GM23338 (cell line): ENCODE measurements at regions not wholly inside any gene's neighbourhood (a gene's known extent, or its start where the extent isn't known, plus 50 kb on each side); places are given as distances from the start of the nearest gene placed in this dataset.
A peak's percentile ranks its signal among the peaks of the same experiment; 100 is the strongest.

ENCODE experiments used
- ATAC-seq: fragments of 200-7000 bp; cut with Tn5 transposase; 3 replicates; pipeline ENCODE4 v1.9.1; 2020
- DNase-seq: peaks from one replicate; pipeline ENCODE4 v3.0.0-alpha.2; 2015; ENCODE audit warnings: low spot score
- H2AFZ ChIP-seq: fragments of 200-600 bp; sonication (generic); 2 replicates; pipeline ENCODE4 v1.8.0; 2016; ENCODE audit warnings: antibody characterized with exemption, mild to moderate bottlenecking, moderate library complexity
- H3F3A ChIP-seq: fragments of 200-600 bp; sonication (generic); replicated peaks from 2 replicates; pipeline ENCODE4 v1.8.0; 2017; ENCODE audit warnings: antibody characterized with exemption, mixed run types, low read depth
- H3K27ac ChIP-seq: fragments of 200-600 bp; sonication (generic); 2 replicates; pipeline ENCODE4 v1.6.1; 2016; ENCODE audit warnings: low read depth
- H3K27me3 ChIP-seq: fragments of 200-600 bp; sonication (generic); 2 replicates; pipeline ENCODE4 v1.8.0; 2016; ENCODE audit warnings: mild to moderate bottlenecking, mixed run types, moderate library complexity; ENCODE audit not compliant: insufficient read depth
- H3K36me3 ChIP-seq: fragments of 200-600 bp; sonication (generic); 2 replicates; pipeline ENCODE4 v1.8.0; 2016; ENCODE audit warnings: mild to moderate bottlenecking; ENCODE audit not compliant: insufficient read depth
- H3K4me1 ChIP-seq: fragments of 200-600 bp; sonication (generic); 2 replicates; pipeline ENCODE4 v1.8.0; 2016; ENCODE audit warnings: mild to moderate bottlenecking, moderate library complexity; ENCODE audit not compliant: insufficient read depth
- H3K4me2 ChIP-seq: fragments of 200-600 bp; sonication (generic); 2 replicates; pipeline ENCODE4 v1.7.1; 2017; ENCODE audit warnings: mixed run types
- H3K4me3 ChIP-seq: fragments of 200-600 bp; sonication (generic); 2 replicates; pipeline ENCODE4 v1.6.1; 2016; ENCODE audit warnings: mixed run types
- H3K79me2 ChIP-seq: fragments of 200-600 bp; sonication (generic); replicated peaks from 2 replicates; pipeline ENCODE4 v1.8.0; 2017; ENCODE audit warnings: mild to moderate bottlenecking; ENCODE audit not compliant: insufficient read depth
- H3K9me2 ChIP-seq: fragments of 200-600 bp; sonication (generic); 2 replicates; pipeline ENCODE4 v1.8.0; 2017; ENCODE audit not compliant: insufficient read depth
- H4K20me1 ChIP-seq: fragments of 200-600 bp; sonication (generic); replicated peaks from 2 replicates; pipeline ENCODE4 v1.8.0; 2017; ENCODE audit warnings: mild to moderate bottlenecking; ENCODE audit not compliant: insufficient read depth
- H3K27ac Mint-ChIP-seq: 2 replicates; pipeline ENCODE4 v1.8.0; 2020; ENCODE audit warnings: inconsistent platforms, mild to moderate bottlenecking, moderate library complexity, mixed read lengths
- H3K27me3 Mint-ChIP-seq: 3 replicates; pipeline ENCODE4 v1.8.0; 2022; ENCODE audit warnings: low read depth, mild to moderate bottlenecking, moderate library complexity, mixed read lengths, inconsistent platforms; ENCODE audit not compliant: insufficient read depth, poor library complexity
- H3K36me3 Mint-ChIP-seq: 3 replicates; pipeline ENCODE4 v1.8.0; 2021; ENCODE audit warnings: low read depth, mild to moderate bottlenecking, inconsistent platforms, moderate library complexity, mixed read lengths
- H3K4me1 Mint-ChIP-seq: 3 replicates; pipeline ENCODE4 v1.8.0; 2020; ENCODE audit warnings: mild to moderate bottlenecking, inconsistent platforms, mixed read lengths
- H3K4me3 Mint-ChIP-seq: 3 replicates; pipeline ENCODE4 v1.8.0; 2021; ENCODE audit warnings: moderate library complexity, mild to moderate bottlenecking, inconsistent platforms, mixed read lengths
- H3K9me3 Mint-ChIP-seq: 3 replicates; pipeline ENCODE4 v1.8.0; 2020; ENCODE audit warnings: moderate library complexity, mild to moderate bottlenecking, inconsistent platforms, mixed read lengths
- CREB1 ChIP-seq: fragments of 250-450 bp; sonication (Bioruptor Pico); IDR thresholded peaks from 2 replicates; pipeline ENCODE4 v1.5.0; 2020; ENCODE audit warnings: low read depth, mild to moderate bottlenecking, moderate library complexity
- EZH2 ChIP-seq: fragments of 200-600 bp; sonication (generic); IDR thresholded peaks from one replicate; pipeline ENCODE4 v1.8.0; 2017; ENCODE audit warnings: antibody characterized with exemption, mild to moderate bottlenecking, low read depth; ENCODE audit not compliant: unreplicated experiment
- EZH2phosphoT487 ChIP-seq: fragments of 200-600 bp; sonication (generic); IDR thresholded peaks from one replicate; pipeline ENCODE4 v1.8.1; 2018; ENCODE audit warnings: antibody characterized with exemption; ENCODE audit not compliant: unreplicated experiment
- JUNB ChIP-seq: IDR thresholded peaks from one replicate; pipeline ENCODE4 v1.6.1; 2016; ENCODE audit warnings: antibody characterized with exemption; ENCODE audit not compliant: unreplicated experiment
- NANOG ChIP-seq: IDR thresholded peaks from 2 replicates; pipeline ENCODE4 v1.6.1; 2016; ENCODE audit warnings: antibody characterized with exemption, borderline replicate concordance
- POLR2AphosphoS5 ChIP-seq: IDR thresholded peaks from 2 replicates; pipeline ENCODE4 v1.6.1; 2016; ENCODE audit warnings: antibody characterized with exemption, low read depth
- STAT1 ChIP-seq: IDR thresholded peaks from one replicate; pipeline ENCODE4 v1.6.1; 2016; ENCODE audit warnings: antibody characterized with exemption; ENCODE audit not compliant: unreplicated experiment
- ZNF114 ChIP-seq: fragments of 250-450 bp; sonication (Bioruptor Pico); IDR thresholded peaks from 2 replicates; pipeline ENCODE4 v1.5.0; 2020; ENCODE audit warnings: mild to moderate bottlenecking, moderate library complexity
- ZNF331 ChIP-seq: fragments of 250-450 bp; sonication (Bioruptor Pico); IDR thresholded peaks from 2 replicates; pipeline ENCODE4 v1.5.0; 2020; ENCODE audit warnings: low read depth, mild to moderate bottlenecking, moderate library complexity
- TF ChIP-seq, protein P1 (sequence below): IDR thresholded peaks from 2 replicates; pipeline ENCODE4 v1.6.1; 2016; ENCODE audit warnings: antibody characterized with exemption
- TF ChIP-seq, protein P2 (sequence below): IDR thresholded peaks from one replicate; pipeline ENCODE4 v1.6.1; 2018; ENCODE audit warnings: antibody characterized with exemption; ENCODE audit not compliant: unreplicated experiment
- TF ChIP-seq, protein P3 (sequence below), 2 experiments: fragments of 200-600 bp in 1 of 2; sonication (generic) in 1 of 2; conservative IDR thresholded peaks; 2 replicates each; pipeline versions ENCODE4 v1.5.1 to v1.6.1; 2016 to 2017; ENCODE audit warnings: antibody characterized with exemption in 2 of 2, low read depth in 2 of 2, mild to moderate bottlenecking in 2 of 2, moderate library complexity in 1 of 2

DNA sequence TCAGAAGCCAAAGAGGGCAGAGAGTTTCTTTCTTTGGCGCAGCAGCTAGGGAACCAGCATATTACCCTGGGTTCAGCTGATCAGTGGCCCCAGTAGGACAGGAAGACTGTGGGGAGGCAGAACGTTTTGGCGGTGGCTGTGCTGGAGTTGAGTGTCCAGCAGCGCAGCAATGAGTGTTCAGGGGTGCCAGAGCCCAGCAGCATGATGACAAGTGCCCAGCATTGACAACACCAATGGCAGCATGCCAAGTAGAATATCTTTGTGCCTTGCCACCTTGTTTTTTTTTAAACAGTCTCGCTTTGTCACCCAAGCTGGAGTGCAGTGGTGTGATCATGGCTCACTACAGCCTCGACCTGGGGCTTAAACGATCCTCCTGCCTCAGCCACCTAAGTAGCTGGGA is 106.7 kb upstream of the CDC42BPA start (continued):
- TF ChIP-seq, protein P1, sequence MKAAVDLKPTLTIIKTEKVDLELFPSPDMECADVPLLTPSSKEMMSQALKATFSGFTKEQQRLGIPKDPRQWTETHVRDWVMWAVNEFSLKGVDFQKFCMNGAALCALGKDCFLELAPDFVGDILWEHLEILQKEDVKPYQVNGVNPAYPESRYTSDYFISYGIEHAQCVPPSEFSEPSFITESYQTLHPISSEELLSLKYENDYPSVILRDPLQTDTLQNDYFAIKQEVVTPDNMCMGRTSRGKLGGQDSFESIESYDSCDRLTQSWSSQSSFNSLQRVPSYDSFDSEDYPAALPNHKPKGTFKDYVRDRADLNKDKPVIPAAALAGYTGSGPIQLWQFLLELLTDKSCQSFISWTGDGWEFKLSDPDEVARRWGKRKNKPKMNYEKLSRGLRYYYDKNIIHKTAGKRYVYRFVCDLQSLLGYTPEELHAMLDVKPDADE: no peak
- TF ChIP-seq, protein P2, sequence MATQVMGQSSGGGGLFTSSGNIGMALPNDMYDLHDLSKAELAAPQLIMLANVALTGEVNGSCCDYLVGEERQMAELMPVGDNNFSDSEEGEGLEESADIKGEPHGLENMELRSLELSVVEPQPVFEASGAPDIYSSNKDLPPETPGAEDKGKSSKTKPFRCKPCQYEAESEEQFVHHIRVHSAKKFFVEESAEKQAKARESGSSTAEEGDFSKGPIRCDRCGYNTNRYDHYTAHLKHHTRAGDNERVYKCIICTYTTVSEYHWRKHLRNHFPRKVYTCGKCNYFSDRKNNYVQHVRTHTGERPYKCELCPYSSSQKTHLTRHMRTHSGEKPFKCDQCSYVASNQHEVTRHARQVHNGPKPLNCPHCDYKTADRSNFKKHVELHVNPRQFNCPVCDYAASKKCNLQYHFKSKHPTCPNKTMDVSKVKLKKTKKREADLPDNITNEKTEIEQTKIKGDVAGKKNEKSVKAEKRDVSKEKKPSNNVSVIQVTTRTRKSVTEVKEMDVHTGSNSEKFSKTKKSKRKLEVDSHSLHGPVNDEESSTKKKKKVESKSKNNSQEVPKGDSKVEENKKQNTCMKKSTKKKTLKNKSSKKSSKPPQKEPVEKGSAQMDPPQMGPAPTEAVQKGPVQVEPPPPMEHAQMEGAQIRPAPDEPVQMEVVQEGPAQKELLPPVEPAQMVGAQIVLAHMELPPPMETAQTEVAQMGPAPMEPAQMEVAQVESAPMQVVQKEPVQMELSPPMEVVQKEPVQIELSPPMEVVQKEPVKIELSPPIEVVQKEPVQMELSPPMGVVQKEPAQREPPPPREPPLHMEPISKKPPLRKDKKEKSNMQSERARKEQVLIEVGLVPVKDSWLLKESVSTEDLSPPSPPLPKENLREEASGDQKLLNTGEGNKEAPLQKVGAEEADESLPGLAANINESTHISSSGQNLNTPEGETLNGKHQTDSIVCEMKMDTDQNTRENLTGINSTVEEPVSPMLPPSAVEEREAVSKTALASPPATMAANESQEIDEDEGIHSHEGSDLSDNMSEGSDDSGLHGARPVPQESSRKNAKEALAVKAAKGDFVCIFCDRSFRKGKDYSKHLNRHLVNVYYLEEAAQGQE: no peak
- TF ChIP-seq EZH2: no peak
- TF ChIP-seq, protein P3, sequence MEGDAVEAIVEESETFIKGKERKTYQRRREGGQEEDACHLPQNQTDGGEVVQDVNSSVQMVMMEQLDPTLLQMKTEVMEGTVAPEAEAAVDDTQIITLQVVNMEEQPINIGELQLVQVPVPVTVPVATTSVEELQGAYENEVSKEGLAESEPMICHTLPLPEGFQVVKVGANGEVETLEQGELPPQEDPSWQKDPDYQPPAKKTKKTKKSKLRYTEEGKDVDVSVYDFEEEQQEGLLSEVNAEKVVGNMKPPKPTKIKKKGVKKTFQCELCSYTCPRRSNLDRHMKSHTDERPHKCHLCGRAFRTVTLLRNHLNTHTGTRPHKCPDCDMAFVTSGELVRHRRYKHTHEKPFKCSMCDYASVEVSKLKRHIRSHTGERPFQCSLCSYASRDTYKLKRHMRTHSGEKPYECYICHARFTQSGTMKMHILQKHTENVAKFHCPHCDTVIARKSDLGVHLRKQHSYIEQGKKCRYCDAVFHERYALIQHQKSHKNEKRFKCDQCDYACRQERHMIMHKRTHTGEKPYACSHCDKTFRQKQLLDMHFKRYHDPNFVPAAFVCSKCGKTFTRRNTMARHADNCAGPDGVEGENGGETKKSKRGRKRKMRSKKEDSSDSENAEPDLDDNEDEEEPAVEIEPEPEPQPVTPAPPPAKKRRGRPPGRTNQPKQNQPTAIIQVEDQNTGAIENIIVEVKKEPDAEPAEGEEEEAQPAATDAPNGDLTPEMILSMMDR (conservative IDR thresholded peaks at IDR 0.05; ENCODE audit: low read depth in 2 of 2): no peak
- no peak for TF ChIP-seq EZH2phosphoT487
- TF ChIP-seq NANOG: no peak
- TF ChIP-seq ZNF114 (CRISPR knock-in tag): no peak

DNA sequence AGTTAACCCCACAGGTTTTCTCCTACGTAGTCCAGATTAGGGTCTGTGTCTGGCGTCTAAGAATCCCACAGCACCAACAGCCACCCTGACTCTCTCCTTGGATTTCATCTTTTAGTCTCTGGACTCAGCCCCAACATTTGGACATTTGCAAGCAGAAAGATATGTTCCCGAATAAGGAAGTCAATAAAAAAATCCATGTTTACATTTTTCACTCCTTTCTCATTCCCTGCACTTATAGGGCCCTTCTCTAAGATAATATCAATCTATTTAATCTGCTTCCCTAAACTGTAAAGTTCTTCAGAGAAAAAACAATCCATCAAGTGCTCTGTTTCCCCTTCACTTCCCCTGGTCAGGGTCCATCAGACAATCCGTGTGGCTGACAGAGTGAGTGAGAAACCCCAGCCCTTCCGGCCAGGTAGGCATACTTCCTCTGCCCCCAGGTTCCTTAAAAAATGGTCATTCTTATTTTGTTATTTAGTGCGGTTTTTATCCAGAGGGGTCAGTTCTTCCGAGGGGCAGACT is 105.9 kb upstream of the CDC42BPA start:
- Histone ChIP-seq H3K79me2 (no peaks in the 10 kb centered on the region), H3K27me3 (no peaks in the 10 kb centered on the region), H3K4me3 (no peak overlapping the region), H3F3A (no peaks in the 10 kb centered on the region), H3K4me2 (no peak overlapping the region), H3K9me2 (no peaks in the 10 kb centered on the region), H2AFZ (peak overlapping the region; percentile 81), H3K27ac (no peak overlapping the region), H3K4me1 (0 out of 2 replicates have a peak, but pooled peaks cover 4% of the 10 kb centered on the region), H3K36me3 (no peaks in the 10 kb centered on the region), H4K20me1 (no peaks in the 10 kb centered on the region)
- Mint-ChIP-seq H3K4me3 (no peak overlapping the region), H3K9me3 (no peaks in the 10 kb centered on the region), H3K36me3 (no peaks in the 10 kb centered on the region), H3K27ac (no peak overlapping the region), H3K4me1 (peaks cover 2% of the 10 kb centered on the region), H3K27me3 (peaks cover 2% of the 10 kb centered on the region)
- ATAC-seq (no peak), DNase-seq (no peak)
- TF ChIP-seq ZNF331 (CRISPR knock-in tag) (no peak), CREB1 (no peak), EZH2 (no peak), POLR2AphosphoS5 (no peak), JUNB (no peak), ZNF114 (CRISPR knock-in tag) (no peak), EZH2phosphoT487 (no peak), NANOG (no peak), STAT1 (no peak)
- TF ChIP-seq, protein P2: no peak
- TF ChIP-seq, protein P3 (conservative IDR thresholded peaks at IDR 0.05; ENCODE audit: low read depth in 2 of 2): no peak
- TF ChIP-seq, protein P1: no peak
